ENCODE measurements at regions not wholly inside any gene's neighbourhood (a gene's known extent, or its start where the extent isn't known, plus 50 kb on each side); places are given as distances from the start of the nearest gene placed in this dataset.
A peak's percentile ranks its signal among the peaks of the same experiment; 100 is the strongest.

- DNase-seq (ENCODE audit: low spot score) (no peak), FAIRE-seq (peak; percentile 48)
Measured at GRCh38 chr4:122203407-122203806, 51.3 kb downstream of the BLTP1 start.

- DNase-seq (ENCODE audit: low spot score) (no peak), FAIRE-seq (no peak)
Measured at GRCh38 chr4:122205687-122206086, 53.6 kb downstream of the BLTP1 start.

- no peak for FAIRE-seq
- DNase-seq (ENCODE audit: low spot score) = no peak
Measured at GRCh38 chr4:122212880-122213279, 60.7 kb downstream of the BLTP1 start.

GRCh38 chr4:122218762-122219161 lies 66.6 kb downstream of the BLTP1 start:
- FAIRE-seq (no peak), DNase-seq (ENCODE audit: low spot score) (no peak)

- DNase-seq (ENCODE audit: low spot score) (no peak), FAIRE-seq (no peak)
Measured at GRCh38 chr4:122219356-122219755, 67.2 kb downstream of the BLTP1 start.

GRCh38 chr4:122221322-122221721 lies 69.2 kb downstream of the BLTP1 start:
- DNase-seq (ENCODE audit: low spot score) (no peak), FAIRE-seq (no peak)

- FAIRE-seq = no peak
- DNase-seq (ENCODE audit: low spot score) = no peak
Measured at GRCh38 chr4:122224348-122224747, 72.2 kb downstream of the BLTP1 start.

GRCh38 chr4:122227202-122227601 lies 75.1 kb downstream of the BLTP1 start:
- FAIRE-seq (no peak), DNase-seq (ENCODE audit: low spot score) (no peak)

GRCh38 chr4:122229857-122230256 lies 77.7 kb downstream of the BLTP1 start:
- FAIRE-seq = no peak
- no peak for DNase-seq (ENCODE audit: low spot score)

GRCh38 chr4:122232633-122233032 lies 80.5 kb downstream of the BLTP1 start:
- no peak for FAIRE-seq
- DNase-seq (ENCODE audit: low spot score) = no peak

GRCh38 chr4:122234686-122235085 lies 82.6 kb downstream of the BLTP1 start:
- DNase-seq (ENCODE audit: low spot score) (no peak), FAIRE-seq (no peak)

- FAIRE-seq = no peak
- no peak for DNase-seq (ENCODE audit: low spot score)
Measured at GRCh38 chr4:122243785-122244184, 91.7 kb downstream of the BLTP1 start.

GRCh38 chr4:122244764-122245163 lies 92.6 kb downstream of the BLTP1 start:
- no peak for FAIRE-seq
- DNase-seq (ENCODE audit: low spot score) = no peak

GRCh38 chr4:122246551-122246950 lies 94.4 kb downstream of the BLTP1 start:
- DNase-seq (ENCODE audit: low spot score) = no peak
- FAIRE-seq = no peak

GRCh38 chr4:122249357-122249756 lies 97.2 kb downstream of the BLTP1 start:
- DNase-seq (ENCODE audit: low spot score) (no peak), FAIRE-seq (no peak)

GRCh38 chr4:122252584-122252983 lies 100.5 kb downstream of the BLTP1 start:
- DNase-seq (ENCODE audit: low spot score) (no peak), FAIRE-seq (no peak)

GRCh38 chr4:122259849-122260248 lies 107.7 kb downstream of the BLTP1 start:
- FAIRE-seq = no peak

GRCh38 chr4:122276359-122276758 lies 102.5 kb upstream of the ADAD1 start:
- DNase-seq (ENCODE audit: low spot score) (no peak), FAIRE-seq (no peak)

More at GRCh38 chr4:122259849-122260248, 107.7 kb downstream of the BLTP1 start:
- no peak for DNase-seq (ENCODE audit: low spot score)

- DNase-seq (ENCODE audit: low spot score) (no peak), FAIRE-seq (no peak)
Measured at GRCh38 chr4:122278976-122279375, 99.8 kb upstream of the ADAD1 start.

- DNase-seq (ENCODE audit: low spot score) (no peak), FAIRE-seq (no peak)
Measured at GRCh38 chr4:122279670-122280069, 99.1 kb upstream of the ADAD1 start.

GRCh38 chr4:122285285-122285684 lies 93.5 kb upstream of the ADAD1 start:
- DNase-seq (ENCODE audit: low spot score) (peak; percentile 46), FAIRE-seq (peak; percentile 67)

- FAIRE-seq = no peak
- DNase-seq (ENCODE audit: low spot score) = no peak
Measured at GRCh38 chr4:122293374-122294365, 85.1 kb upstream of the ADAD1 start.

GRCh38 chr4:122297694-122298093 lies 81.1 kb upstream of the ADAD1 start:
- FAIRE-seq (no peak), DNase-seq (ENCODE audit: low spot score) (no peak)

Measured in RCC 7860 (cell line).